ENCODE measurements at regions not wholly inside any gene's neighbourhood (a gene's known extent, or its start where the extent isn't known, plus 50 kb on each side); places are given as distances from the start of the nearest gene placed in this dataset.

DNA sequence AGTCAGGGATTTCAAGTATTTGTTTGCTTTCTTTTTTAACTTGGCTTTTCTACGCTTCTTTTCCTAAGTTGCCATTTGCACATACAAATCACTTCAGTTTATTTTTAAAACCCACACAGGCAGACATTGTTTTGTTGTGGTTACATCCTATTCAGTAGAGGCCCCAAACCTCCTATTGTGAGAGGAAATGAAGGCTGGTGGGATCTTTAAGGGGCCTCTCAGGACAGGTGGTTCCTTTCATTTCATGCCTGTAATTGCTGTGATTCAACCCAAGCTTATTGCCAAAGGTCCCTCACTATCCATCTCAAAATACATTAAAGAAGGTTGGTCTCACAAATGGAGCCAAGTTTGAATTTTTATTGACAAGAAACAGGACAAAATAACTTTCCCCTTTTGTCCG, 257.1 kb downstream of the ADAMTS20 start:
- DNase-seq, result no peak

- no peak for DNase-seq
Measured at GRCh38 chr12:43294147-43294546, 257.9 kb downstream of the ADAMTS20 start.

DNA sequence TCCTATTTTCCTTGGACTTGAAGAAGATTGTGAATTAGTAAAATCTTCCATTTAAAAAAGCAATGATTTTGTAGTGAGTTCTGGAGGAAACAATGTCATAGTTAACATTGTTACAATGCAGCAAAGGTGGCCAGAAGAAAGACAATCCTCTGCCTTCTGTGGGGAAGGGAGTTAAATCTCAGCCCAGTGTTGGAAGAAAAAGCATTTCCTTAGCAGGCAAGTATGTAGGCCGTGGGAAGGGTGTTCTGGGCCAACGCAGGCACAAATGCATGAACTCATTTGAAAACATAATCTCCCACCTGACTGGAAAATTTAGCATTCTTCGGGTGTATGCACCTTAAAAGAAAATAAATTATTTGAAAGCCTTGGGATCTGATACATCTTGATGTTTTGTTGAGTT, 258.6 kb downstream of the ADAMTS20 start:
- no peak for DNase-seq

- DNase-seq, result no peak
Measured at GRCh38 chr12:43292699-43293098, 259.3 kb downstream of the ADAMTS20 start.

DNA sequence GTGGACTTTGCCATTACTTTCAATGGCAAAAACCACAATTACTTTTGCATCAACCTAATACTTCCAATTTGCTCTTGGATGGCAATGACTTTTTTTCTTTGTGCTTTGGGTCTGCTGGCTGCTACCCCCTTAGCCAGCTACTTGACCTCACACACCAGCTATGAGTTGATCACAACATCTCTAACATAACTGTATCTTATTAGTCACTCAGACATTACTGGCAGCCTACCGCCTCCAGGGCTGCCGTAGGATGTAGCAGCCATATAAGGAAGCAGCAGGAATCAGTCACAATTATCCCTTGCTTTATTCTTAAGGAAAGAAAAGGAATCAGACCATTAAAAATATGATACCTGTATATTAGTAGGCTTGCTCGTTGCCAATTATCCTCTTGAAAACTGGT, 260.5 kb downstream of the ADAMTS20 start:
- peak in 2 of 3 experiments; percentile 8 to 77 for DNase-seq

- DNase-seq, result no peak
Measured at GRCh38 chr12:43290836-43291235, 261.2 kb downstream of the ADAMTS20 start.

DNA sequence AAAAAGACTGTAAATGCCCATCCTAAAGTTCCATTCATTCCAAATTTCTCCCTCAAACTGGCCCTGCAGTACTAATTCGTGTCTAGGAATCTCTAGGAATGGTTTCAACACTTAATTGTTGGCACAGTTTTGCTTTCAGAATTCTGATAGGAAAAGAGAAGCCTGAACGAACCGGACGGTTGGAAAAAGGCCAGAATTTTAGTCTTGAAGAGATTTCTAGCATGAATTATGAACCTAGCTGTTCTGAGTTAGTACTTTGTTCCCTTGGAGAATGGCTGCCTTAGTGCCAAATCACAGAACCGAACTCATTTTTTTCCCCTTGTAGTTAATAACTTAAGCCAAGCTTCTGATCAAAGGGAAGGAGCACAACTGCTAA, 262.6 kb downstream of the ADAMTS20 start:
- DNase-seq, result no peak

DNA sequence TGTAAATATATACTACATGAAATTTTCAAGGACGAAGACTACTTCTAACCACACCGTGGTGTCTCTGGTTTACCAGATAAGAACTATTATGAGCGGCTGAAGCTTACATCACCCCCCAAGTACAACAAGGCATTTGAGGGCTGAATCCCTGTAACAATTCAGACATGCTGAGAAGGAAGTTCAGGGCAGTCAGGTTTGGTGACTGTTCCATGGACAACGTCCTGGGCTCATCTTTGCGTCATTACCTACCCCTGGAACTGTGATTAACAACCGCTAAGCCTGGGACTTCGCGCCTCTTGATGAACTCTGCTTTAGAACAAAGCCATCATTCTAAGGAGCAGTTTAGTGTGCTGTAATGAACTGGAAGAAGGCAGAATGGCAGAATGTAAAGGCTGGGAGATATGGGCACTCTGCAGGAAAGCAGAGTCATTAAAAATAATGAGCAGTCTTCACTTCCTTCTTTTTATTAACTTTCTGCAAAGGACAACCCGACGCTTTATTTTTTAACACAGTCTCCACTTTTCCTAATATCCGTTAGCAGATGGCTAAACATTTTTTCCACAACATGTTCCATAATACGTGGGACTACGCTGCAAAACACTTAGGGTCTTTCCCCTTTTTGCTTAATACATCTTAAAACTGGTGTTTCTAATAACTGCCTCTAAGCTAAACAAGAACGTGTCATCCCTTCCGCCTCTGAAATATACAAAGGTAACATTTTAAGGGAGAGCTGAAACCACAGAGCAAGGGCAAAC, 263.2 kb downstream of the ADAMTS20 start:
- no peak for DNase-seq

GRCh38 chr12:43287706-43288383, 264.2 kb downstream of the ADAMTS20 start:
- DNase-seq, result no peak

DNA sequence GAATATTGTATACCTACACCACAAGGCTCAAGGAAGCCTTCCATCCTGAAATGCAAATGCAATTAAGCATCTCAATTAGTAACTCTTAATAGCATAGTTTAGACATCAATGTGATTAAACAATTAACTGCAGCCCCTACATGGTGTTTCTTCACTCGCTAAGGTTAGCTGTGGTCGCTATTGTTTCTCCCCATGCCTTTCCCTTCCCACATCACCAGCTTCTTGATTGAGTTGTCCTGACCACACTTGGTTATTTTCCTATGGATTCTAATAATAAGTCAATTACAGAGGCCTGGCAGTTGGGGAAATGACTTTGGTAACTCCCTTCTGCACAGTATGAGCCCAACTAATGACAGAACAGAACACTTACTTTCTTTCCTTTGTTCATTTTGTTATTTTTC, 265.0 kb downstream of the ADAMTS20 start:
- DNase-seq, result no peak

DNA sequence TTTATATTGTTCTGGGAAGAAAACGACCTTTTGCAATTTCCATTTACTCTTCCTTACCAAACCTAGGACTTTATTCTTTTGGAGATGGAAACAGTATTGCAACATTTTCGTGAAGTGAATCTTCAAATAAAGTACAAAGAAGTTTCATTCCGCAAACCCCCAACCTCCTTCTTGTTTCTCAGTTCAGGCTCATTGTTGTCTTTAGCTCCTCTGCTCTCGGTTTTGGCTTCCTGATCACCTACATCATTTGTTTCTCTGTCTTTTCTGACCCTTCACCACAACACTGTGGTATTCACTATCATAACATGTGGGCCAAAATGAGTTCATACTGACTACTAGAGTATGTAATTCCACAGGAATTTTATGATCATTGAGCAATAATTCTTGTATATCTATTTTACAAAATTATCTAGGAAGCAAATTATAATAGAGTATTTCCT, 266.8 kb downstream of the ADAMTS20 start:
- no peak for DNase-seq

- DNase-seq, result no peak
Measured at GRCh38 chr12:43284486-43285158, 267.4 kb downstream of the ADAMTS20 start.

DNA sequence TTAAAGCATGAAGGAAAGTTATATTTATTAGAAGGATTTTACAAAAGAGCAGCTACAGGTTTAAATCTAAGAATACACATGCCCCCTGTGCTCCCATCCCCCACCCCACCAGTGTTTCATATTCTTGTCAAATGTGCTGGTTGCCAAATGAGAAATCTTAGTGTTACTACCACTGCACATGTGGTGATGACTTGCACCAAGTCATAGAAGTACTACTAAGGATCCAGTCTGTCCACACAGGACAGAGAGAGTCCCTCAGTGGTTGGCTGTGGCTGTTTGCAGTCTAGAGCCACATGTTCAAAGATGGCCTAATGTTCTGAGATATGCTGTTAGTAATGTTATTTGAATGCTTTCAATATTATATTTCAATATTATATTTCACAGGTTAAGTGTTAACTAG, 268.8 kb downstream of the ADAMTS20 start:
- DNase-seq, result no peak

DNA sequence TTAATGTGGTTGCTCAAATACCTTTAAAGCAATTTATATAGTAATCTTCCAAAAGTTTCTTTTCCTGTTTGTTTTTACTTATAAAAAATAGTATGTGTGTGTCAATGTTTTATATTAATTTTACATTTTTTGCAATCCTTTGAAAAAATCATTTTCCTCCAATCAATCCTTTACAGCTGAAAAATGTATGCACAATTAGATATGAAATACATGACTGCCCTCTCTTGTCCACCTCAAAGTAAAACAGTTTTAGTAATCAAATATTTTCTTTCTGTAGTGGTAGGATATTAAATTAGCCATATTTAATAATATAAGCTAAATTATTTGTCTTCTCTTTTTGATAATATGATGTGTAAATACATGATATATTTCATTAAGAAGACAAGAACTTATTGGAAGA, 269.9 kb downstream of the ADAMTS20 start:
- peak in 1 of 3 experiments; percentile 53 for DNase-seq

DNA sequence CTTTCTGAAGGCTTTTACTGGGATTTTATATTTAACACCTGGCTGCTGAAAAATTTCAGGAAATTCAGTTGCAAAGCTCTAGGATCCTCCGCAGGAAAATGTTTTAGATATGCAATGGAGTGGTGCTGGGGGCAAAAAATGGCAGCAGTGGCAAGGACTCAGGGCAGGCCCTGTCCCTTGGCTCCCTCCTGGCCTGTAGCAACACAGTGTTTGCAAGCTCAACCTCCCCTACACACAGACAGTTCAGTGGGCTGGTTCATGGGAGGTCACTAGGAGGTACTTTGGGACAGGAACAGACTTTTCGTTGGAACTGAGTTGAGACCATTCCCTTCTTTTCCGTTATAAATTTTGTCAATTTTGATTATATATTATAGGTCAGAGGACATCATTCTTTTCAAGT, 270.4 kb downstream of the ADAMTS20 start:
- no peak for DNase-seq

DNA sequence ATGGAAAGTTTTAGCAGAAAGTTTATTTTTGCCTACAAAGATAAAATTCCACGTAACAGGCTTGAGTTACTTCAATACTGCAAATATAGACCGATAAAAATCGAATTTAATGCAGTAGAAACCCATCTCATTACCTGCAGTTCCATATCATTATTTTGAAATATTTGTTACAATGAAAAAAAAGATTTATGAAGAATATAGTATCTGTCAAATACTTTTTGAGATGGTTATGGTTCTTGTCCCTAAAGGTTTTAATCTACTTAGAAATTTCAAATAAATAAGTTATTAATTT, 273.5 kb downstream of the ADAMTS20 start:
- DNase-seq, result no peak

DNA sequence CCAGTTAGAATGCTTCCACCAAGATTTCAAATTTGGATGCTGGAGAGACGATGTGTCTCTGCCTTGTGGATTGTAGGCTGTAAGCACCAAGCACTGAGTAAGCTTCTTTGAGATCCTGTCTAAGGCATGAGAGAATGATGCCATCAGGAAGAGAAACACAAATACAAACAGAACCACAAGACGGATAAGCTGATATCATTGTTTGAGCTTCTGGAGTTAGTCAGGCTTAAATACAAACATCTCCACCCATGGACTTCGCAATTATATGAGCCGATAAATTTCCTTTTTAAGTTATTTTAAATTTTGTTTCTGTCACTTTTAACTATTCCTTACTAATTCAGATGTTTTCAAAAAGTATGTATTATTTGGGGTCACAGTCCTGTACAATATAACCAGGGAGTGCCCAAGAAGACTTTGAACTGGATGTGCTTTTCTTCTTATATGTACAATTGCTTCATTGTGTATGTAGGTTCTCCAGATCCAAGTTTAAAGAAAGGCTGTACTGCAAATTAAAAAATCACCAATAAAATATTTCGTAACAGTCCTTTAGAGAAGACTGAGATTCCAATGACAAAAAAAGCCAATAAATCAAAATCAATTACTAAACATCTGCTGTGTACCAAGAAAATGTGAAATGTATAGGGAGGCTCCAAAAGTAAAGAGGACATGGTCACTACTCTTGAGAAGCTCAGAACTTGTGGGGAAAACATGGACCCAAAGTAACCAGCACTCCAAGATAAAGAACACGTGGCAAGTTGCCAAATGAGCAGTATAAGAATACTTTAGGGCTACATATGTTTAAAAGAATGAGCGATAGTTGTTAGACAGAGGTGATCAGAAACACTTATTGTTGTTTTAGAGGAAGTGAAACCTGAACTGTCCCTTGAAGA, 274.1 kb downstream of the ADAMTS20 start:
- no peak for DNase-seq

DNA sequence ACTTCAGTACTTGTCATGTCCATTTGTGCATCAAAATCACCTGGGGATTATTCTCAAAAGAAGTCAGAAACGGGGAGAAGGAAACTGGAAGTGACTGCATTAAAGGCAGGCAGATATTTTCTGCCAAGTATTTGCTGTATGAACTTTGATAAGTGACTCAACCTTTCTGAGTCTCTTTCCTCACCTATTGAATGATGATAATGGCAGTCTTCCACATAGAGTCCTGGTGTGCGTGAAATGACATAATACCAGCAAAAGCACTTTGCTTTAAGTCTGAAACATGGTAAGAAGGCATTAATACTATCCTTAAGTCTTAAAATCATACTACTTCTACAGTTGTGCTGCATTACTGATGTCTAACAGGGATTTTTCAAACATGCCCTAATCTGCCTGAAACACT, 278.5 kb downstream of the ADAMTS20 start:
- DNase-seq, result no peak

GRCh38 chr12:43271659-43272058, 280.3 kb downstream of the ADAMTS20 start:
- no peak for DNase-seq

- DNase-seq, result no peak
Measured at GRCh38 chr12:43267818-43268217, 284.2 kb downstream of the ADAMTS20 start.

GRCh38 chr12:43261701-43262100, 290.3 kb downstream of the ADAMTS20 start:
- DNase-seq, result no peak

DNA sequence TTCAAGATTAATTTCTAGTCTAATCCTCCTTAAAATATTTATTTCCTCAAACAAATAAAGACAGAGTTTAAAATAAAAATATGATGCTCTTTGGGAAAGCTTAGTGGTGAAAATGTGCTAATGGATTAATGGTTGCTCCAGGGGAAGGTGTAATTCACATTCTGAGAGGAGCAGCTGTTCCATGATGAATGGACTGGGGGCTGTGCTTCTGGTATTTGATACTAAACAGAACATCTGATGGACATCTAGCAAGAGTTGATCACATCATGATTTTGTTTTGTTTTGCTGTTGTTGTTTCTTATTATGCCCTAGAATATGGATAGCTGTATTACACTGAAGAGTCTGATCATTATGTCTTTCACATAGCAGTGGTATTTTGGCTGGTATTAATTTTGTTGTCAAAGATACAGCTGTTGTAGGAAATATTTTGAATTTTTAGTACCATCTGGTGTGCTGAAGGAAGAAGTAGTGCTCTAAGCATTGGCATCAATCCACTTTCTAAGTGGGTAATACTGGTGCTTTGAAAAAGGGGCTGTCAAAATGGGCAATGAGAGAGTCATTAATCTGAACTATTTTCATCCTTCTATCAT, 296.4 kb downstream of the ADAMTS20 start:
- DNase-seq, result peak in 1 of 3 experiments; percentile 51

GRCh38 chr12:43252585-43252984, 299.4 kb downstream of the ADAMTS20 start:
- DNase-seq, result no peak
